ENCODE measurements at regions not wholly inside any gene's neighbourhood (a gene's known extent, or its start where the extent isn't known, plus 50 kb on each side); places are given as distances from the start of the nearest gene placed in this dataset.
A peak's percentile ranks its signal among the peaks of the same experiment; 100 is the strongest.
"Not testable (repeated sequence)": the region's sequence is repeated elsewhere in the genome, so short reads cannot be mapped to it uniquely, and the experiment has no call there.

- DNase-seq (ENCODE audit: low read depth): peak; percentile 9
Measured at GRCh38 chr11:3583476-3583875, 58.3 kb downstream of the ART5 start.

DNA sequence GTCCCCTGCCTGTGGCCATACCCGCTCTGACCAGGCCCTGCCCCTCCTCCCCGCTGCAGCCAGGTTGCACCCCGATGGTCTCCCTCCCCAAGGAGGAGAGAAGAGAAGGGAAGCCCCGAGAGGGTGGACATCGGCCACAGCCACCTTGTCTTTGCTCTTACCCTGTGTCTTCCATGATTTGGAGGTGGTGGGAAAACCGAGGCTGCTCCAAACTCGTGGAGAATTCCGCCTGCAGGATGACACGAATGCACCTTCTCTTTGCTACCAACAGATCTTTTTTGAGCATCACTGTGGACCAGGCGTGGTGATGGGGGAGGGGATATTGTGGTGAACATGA is 60.4 kb downstream of the ART5 start:
- DNase-seq (ENCODE audit: low read depth): not testable (repeated sequence)

GRCh38 chr11:3580487-3581388 is 61.1 kb downstream of the ART5 start:
- DNase-seq (ENCODE audit: low read depth): not testable (repeated sequence)

GRCh38 chr11:3579600-3580459 is 62.0 kb downstream of the ART5 start:
- DNase-seq (ENCODE audit: low read depth): not testable (repeated sequence)

DNA sequence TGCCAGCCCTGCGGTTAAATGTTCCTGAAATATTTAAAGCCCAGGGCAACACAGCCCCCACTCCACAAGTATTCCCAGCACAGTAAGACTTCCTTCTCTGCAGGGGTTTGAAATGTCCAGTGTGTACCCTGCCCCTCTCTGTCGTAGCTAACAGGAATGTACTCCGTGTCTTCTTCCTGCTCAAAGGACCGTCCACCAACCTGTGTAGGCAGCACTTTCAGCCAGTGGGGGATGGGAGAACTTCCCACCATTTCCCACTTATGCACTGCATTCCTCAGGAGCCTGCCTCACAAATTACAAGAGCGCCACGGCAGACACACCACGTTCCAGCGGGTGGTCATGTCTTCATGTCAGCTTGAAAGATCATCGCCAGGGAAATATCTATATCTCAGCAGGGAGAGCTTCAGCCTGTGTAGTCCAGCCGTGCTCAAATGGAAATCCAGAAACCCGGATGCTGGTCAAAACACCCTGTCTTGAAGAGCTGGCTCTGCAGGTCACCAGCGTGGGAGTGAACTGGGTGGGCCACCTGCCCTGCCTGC is 65.7 kb downstream of the ART5 start:
- DNase-seq (ENCODE audit: low read depth): not testable (repeated sequence)

GRCh38 chr11:3572976-3573647 is 68.7 kb downstream of the ART5 start:
- not testable (repeated sequence) for DNase-seq (ENCODE audit: low read depth)

DNA sequence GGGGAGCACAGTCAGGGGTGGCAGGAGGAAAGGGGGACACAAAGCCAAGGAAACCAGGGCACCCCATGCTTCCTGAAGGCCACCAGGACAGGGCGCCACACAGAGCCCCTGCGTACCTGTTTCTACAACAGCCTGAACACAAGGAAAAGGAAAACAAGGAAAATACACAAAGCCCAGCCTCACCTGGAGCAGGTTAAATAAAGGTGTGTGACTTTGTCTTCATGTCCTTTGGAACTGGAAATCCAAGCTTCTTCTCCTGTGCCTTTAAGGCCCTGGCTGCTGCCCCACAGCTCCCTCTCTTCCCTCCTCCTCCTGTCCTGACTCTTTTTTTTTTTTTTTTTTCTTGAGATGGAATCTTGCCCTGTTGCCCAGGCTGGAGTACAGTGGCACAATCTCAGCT is 70.0 kb downstream of the ART5 start:
- DNase-seq (ENCODE audit: low read depth): not testable (repeated sequence)

DNA sequence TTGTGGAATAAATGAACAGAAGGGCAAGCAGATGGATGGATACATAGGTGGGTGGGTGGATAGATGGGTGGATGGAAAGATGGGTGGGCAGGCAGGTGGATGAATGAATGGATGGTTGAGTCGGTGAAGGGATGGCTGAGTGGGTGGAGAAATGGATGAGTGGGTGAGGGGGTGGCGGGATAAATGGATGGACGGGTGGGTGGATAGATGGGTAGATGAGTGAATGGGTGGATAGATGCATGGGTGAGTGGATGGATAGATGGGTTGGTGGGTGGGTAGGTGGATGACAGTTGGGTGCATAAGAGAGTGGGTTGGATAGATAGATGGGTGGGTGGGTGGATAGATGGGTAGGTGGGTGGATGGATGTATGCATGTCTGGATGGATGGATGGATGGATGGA is 76.0 kb downstream of the ART5 start:
- DNase-seq (ENCODE audit: low read depth): not testable (repeated sequence)

DNA sequence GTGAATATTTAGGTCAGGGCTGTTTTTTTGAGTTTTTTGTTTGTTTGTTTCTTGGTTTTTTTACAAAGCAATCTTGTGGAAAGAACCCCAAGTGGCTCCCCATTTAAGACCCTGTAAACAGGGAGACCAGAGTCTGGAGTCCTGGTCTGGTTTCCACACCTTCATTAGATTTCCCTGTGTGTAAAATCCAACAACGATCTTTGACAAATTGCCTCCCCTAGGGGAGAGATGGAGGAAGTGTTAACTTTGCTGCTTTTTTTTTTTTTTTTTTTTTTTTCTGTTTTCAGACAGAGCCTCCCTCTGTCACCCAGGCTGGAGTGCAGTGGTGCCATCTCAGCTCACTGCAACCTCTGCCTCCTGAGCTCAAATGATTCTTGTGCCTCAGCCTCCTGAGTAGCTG is 77.4 kb downstream of the ART5 start:
- DNase-seq (ENCODE audit: low read depth): not testable (repeated sequence)

- DNase-seq (ENCODE audit: low read depth): not testable (repeated sequence)
Measured at GRCh38 chr11:3554621-3555020, 87.2 kb downstream of the ART5 start.

GRCh38 chr11:3544990-3545389 is 96.8 kb downstream of the ART5 start:
- DNase-seq (ENCODE audit: low read depth): not testable (repeated sequence)

GRCh38 chr11:3538220-3538619 is 103.6 kb downstream of the ART5 start:
- not testable (repeated sequence) for DNase-seq (ENCODE audit: low read depth)

GRCh38 chr11:3537254-3537653 is 104.5 kb downstream of the ART5 start:
- DNase-seq (ENCODE audit: low read depth): not testable (repeated sequence)

- not testable (repeated sequence) for DNase-seq (ENCODE audit: low read depth)
Measured at GRCh38 chr11:3532958-3533357, 108.8 kb downstream of the ART5 start.

GRCh38 chr11:3531280-3531679 is 110.5 kb downstream of the ART5 start:
- not testable (repeated sequence) for DNase-seq (ENCODE audit: low read depth)

- DNase-seq (ENCODE audit: low read depth): not testable (repeated sequence)
Measured at GRCh38 chr11:3523567-3523966, 118.2 kb downstream of the ART5 start.

DNA sequence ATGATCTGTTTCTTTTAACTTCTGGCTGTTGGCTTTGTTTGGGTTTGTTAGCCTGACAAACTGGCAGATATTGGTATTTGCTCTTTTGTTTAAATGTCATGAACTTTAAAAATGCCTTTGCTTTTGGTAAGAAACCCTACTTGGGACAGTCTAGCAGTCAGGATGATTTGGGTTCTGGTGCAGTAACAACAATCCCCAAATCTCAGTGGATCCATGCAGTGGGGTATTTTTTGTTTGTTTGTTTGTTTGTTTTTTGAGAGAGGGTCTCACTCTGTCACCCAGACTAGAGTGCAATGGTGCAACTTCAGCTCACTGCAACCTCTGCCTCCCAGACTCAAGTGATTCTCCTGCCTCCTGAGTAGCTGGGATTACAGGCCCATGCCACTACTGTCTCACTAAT is 120.9 kb downstream of the ART5 start:
- DNase-seq (ENCODE audit: low read depth): not testable (repeated sequence)

- not testable (repeated sequence) for DNase-seq (ENCODE audit: low read depth)
Measured at GRCh38 chr11:3519841-3520240, 122.0 kb downstream of the ART5 start.

DNA sequence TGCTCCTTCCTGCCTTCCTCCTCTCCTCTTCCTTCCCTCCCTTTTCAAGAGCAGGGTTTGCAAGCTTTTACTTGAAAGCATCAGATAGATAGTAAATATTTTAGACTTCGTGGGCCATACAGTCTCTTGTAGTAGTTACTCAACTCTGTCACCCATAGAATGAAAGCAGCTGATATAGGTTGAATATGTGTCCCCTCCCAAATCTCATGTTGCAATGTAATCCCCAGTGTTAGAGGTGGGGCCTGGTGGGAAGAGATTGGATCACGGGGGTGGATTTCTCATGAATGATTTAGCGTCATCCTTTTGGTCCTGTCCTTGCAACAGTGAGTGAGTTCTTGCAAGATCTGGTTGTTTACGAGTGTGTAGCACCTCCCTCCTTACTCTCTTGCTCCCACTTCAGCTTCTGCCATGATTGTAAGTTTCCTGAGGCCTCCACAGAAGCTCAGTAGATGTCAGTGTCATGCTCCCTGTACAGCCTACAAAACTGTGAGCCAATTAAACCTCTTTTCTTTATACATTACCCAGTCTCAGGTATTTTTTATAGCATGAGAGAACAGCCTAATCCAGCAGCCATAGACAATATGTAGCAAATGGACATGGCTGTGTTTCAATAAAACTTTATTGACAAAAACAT is 124.7 kb downstream of the ART5 start:
- not testable (repeated sequence) for DNase-seq (ENCODE audit: low read depth)

GRCh38 chr11:3516345-3516933 is 125.4 kb downstream of the ART5 start:
- not testable (repeated sequence) for DNase-seq (ENCODE audit: low read depth)
